Stomach (tissue), 8 donors: ENCODE measurements at regions not wholly inside any gene's neighbourhood (a gene's known extent, or its start where the extent isn't known, plus 50 kb on each side); places are given as distances from the start of the nearest gene placed in this dataset.
A peak's percentile ranks its signal among the peaks of the same experiment; 100 is the strongest.

Experiments used
- DNase-seq, 2 donors: peaks; one replicate each; pipeline versions ENCODE4 v3.0.0 to v3.0.0-alpha.2; 2013 to 2019
- H3K27ac ChIP-seq, 5 donors: fragments of 200-600 bp in 4 of 5; sonication (generic) in 4 of 5; one replicate each; pipeline ENCODE4 v1.5.1; 2013 to 2019; ENCODE audit warnings: mild to moderate bottlenecking in 1 of 5, moderate library complexity in 1 of 5
- H3K27me3 ChIP-seq, 3 donors: fragments of 200-600 bp; sonication (generic); one replicate each; pipeline ENCODE4 v1.5.1; 2017 to 2019; ENCODE audit warnings: mixed run types in 1 of 3
- H3K36me3 ChIP-seq, 4 donors: fragments of 200-600 bp; sonication (generic); 1 replicate in 3 of 4; 2 replicates in 1 of 4; pipeline ENCODE4 v1.5.1; 2016 to 2019
- H3K4me1 ChIP-seq, 4 donors: fragments of 200-600 bp; sonication (generic); one replicate each; pipeline ENCODE4 v1.5.1; 2016 to 2019
- H3K4me3 ChIP-seq, 4 donors: fragments of 200-600 bp; sonication (generic) in 3 of 4; one replicate each; pipeline ENCODE4 v1.5.1; 2016 to 2019; ENCODE audit warnings: mild to moderate bottlenecking in 1 of 4
- H3K9me3 ChIP-seq, 4 donors: fragments of 200-600 bp; sonication (generic); one replicate each; pipeline ENCODE4 v1.5.1; 2016 to 2019
- EP300 ChIP-seq: sonication (generic); formaldehyde crosslinking; IDR thresholded peaks from one replicate; pipeline ENCODE4 v1.6.1; 2017; ENCODE audit warnings: antibody characterized with exemption
- POLR2A ChIP-seq, 4 donors: fragments of 450-650 bp; IDR thresholded peaks; one replicate each; pipeline ENCODE4 v1.6.1; 2016; ENCODE audit warnings: antibody characterized with exemption in 4 of 4, control low read depth in 2 of 4, mild to moderate bottlenecking in 1 of 4, moderate library complexity in 1 of 4
- POLR2AphosphoS5 ChIP-seq, 3 donors: sonication (generic); formaldehyde crosslinking; IDR thresholded peaks; one replicate each; pipeline ENCODE4 v1.6.1; 2016; ENCODE audit warnings: antibody characterized with exemption in 3 of 3
- WGBS, 5 donors: extraction: QIAGEN DNeasy Blood & Tissue Kit in 3 of 5; methylation state at CpG; one replicate each; pipeline versions ENCODE4 v1.1.5 to v1.1.7; 2013 to 2018; 5-methylcytosine and 5-hydroxymethylcytosine counted together
- intact Hi-C: fragments of 100-400 bp; cut with DNase I; formaldehyde crosslinking; loops from one replicate; pipeline ENCODE4 v1.15.1; 2023; ENCODE audit warnings: low total_unique reads
- TF ChIP-seq, protein P1 (sequence below), 7 experiments: fragments of 450-650 bp in 4 of 7; fragments of 200-600 bp in 3 of 7; sonication (generic) in 3 of 7; IDR thresholded peaks; one replicate each; pipeline ENCODE4 v1.5.1; 2016 to 2019; ENCODE audit warnings: antibody characterized with exemption in 7 of 7, control low read depth in 2 of 7, mild to moderate bottlenecking in 1 of 7
- donor health status: healthy with polysubstance abuse.
- donor health status: Bipolar disorder and iron deficiency.
- donor health status: healthy.

DNA sequence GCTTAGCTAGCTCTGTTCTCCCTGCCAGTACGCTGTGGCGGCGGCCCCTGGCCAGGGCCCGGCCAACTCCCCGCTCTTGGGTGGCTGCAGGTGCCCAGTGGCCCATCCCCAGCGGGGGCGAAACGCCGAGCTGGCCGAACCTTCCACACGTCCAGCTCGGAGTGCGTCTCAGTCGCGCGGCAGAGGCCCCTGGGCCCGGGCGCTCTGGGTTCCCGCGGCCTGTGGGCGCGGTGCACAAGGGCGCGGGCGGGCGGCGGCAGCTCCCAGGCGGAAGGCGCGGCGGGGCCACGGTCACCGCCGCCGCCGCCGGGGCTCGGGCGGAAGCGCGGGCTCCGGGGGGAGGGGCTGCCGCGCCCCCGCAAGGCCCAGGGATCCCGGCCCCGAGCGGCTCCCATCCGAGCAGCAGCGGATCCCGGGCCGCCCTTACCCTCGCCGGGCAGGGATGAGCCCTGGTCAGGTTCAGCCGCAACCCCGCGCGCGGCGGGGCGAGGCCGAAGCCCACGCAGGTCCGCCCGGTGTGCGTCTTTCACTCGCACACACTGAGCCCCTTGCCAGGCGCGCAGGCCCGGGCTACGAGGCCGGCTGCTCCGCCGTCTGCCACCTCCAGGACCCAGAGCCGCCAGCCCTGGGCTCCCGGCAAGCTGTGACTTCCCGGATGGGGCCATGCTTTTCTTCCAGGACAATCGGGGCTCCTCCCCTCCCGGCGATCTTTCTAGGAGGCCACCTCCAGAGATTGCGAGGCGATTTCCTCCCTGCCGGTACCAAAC is 54.2 kb downstream of the CCDC54 start:
- WGBS, 5 donors: 0 to 1% (median 0%) methylated on average over 10 to 82 of the region's 83 CpGs
- Histone ChIP-seq H3K27me3 (no peaks in the 10 kb centered on the region), H3K36me3 (no peaks in the 10 kb centered on the region), H3K27ac (peak overlapping the region; percentile 93 to 96 (median 93)), H3K9me3 (no peaks in the 10 kb centered on the region), H3K4me3 (peak overlapping the region; percentile 62 to 82 (median 74)), H3K4me1 (peaks cover 4 to 27% (median 25%) of the 10 kb centered on the region in 4 donors)
- TF ChIP-seq, protein P1, sequence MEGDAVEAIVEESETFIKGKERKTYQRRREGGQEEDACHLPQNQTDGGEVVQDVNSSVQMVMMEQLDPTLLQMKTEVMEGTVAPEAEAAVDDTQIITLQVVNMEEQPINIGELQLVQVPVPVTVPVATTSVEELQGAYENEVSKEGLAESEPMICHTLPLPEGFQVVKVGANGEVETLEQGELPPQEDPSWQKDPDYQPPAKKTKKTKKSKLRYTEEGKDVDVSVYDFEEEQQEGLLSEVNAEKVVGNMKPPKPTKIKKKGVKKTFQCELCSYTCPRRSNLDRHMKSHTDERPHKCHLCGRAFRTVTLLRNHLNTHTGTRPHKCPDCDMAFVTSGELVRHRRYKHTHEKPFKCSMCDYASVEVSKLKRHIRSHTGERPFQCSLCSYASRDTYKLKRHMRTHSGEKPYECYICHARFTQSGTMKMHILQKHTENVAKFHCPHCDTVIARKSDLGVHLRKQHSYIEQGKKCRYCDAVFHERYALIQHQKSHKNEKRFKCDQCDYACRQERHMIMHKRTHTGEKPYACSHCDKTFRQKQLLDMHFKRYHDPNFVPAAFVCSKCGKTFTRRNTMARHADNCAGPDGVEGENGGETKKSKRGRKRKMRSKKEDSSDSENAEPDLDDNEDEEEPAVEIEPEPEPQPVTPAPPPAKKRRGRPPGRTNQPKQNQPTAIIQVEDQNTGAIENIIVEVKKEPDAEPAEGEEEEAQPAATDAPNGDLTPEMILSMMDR (IDR thresholded peaks at IDR 0.05): no peak
- TF ChIP-seq EP300 (no peak), POLR2AphosphoS5 (IDR thresholded peaks at IDR 0.05) (peak in 2 of 3 donors; percentile 53 to 63), POLR2A (IDR thresholded peaks at IDR 0.05) (peak in 1 of 4 donors; percentile 24)
- intact Hi-C loops: no loop called here
- DNase-seq: peak; percentile 61 to 84

DNA sequence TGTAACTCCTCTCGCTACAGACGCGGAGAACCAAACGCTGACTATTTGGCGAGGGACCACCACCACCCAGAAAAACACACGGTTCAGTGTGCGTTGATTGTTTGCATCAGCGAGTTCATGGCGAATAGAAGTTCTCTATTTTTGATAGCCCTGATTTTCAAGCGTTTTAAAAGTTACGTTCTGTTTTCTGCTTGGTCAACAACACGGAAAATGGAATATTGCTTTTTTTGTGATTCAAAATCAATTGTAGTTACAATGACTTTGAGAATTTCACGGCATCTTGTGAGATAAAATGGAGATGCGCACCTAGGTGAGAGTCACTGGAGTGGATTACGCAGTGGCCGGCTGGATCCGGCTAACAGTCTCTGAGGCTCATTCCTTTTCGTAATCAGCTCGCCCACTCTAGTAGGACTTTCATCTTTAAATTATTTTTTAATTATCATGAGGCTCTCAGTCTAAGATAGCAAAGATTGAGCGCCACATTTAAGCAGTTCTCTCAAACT is 54.8 kb downstream of the CCDC54 start:
- H3K4me1 ChIP-seq: peaks cover 4 to 27% (median 25%) of the 10 kb centered on the region in 4 donors
- 3 to 6% (median 5%) methylated on average over 20 of the region's 20 CpGs for WGBS, 5 donors
- peak overlapping the region; percentile 93 to 96 (median 93) for H3K27ac ChIP-seq
- H3K4me3 ChIP-seq: peak overlapping the region; percentile 62 to 82 (median 74)
- H3K36me3 ChIP-seq: no peaks in the 10 kb centered on the region
- H3K27me3 ChIP-seq: no peaks in the 10 kb centered on the region
- DNase-seq: peak in 1 of 2 donors; percentile 54
- no peak for TF ChIP-seq POLR2A (IDR thresholded peaks at IDR 0.05)
- TF ChIP-seq, protein P1 (IDR thresholded peaks at IDR 0.05): no peak
- intact Hi-C loops: no loop called here
- H3K9me3 ChIP-seq: no peaks in the 10 kb centered on the region

DNA sequence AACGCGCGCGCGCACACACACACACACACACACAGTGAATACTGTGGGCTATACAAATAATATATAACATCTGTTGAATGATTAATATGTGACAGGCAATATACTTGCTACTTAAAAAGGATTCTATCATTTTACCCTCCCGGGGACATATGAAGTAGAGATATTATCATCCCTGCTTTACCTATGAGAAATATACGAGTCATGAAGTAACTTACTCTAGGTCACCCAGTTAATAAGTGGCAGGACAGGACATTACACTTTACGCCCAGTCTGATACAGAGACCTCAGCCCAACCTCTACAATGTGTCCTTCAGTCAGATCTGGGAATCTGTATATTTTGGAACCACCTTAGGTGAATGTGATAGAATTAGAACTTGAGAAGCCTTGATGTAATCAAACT is 55.4 kb downstream of the CCDC54 start:
- peak in 1 of 2 donors; percentile 23 for DNase-seq
- peak overlapping the region in 3 of 5 donors; percentile 93 to 95 (median 93) for H3K27ac ChIP-seq
- 35 to 66% (median 43%) methylated on average over 8 of the region's 8 CpGs for WGBS, 5 donors
- no peaks in the 10 kb centered on the region for H3K27me3 ChIP-seq
- intact Hi-C loops: no loop called here
- no peaks in the 10 kb centered on the region for H3K9me3 ChIP-seq
- TF ChIP-seq, protein P1 (IDR thresholded peaks at IDR 0.05): no peak
- TF ChIP-seq POLR2AphosphoS5 (IDR thresholded peaks at IDR 0.05) (no peak), POLR2A (IDR thresholded peaks at IDR 0.05) (no peak), EP300 (no peak)
- H3K4me3 ChIP-seq: peak overlapping the region in 3 of 4 donors; percentile 74 to 82 (median 75)
- no peaks in the 10 kb centered on the region for H3K36me3 ChIP-seq
- peaks cover 4 to 27% (median 25%) of the 10 kb centered on the region in 4 donors for H3K4me1 ChIP-seq

DNA sequence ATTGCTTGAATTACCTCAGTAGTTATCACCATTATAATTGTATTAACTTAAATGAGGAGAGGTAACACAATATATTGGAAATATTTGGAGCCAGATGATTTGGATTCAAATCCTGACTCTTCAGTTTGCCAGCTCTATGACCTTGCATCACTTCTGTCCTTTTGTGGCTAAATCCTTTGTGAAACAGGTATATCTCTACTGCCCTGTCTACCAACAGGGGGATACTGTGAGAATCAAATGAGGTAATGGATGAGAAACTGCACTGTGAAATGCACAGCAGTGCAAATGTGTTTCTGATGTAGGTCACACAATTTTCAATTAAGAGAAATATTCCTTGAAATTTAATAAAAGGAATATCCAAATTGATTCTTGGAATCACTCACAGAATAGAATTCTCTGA is 58.8 kb downstream of the CCDC54 start:
- H3K4me3 ChIP-seq: no peak overlapping the region
- DNase-seq: no peak
- peaks cover 0 to 12% (median 10%) of the 10 kb centered on the region in 4 donors for H3K4me1 ChIP-seq
- H3K36me3 ChIP-seq: no peaks in the 10 kb centered on the region
- no peaks in the 10 kb centered on the region for H3K9me3 ChIP-seq
- no peaks in the 10 kb centered on the region for H3K27me3 ChIP-seq
- no peak for TF ChIP-seq POLR2AphosphoS5 (IDR thresholded peaks at IDR 0.05)
- no peak for TF ChIP-seq POLR2A (IDR thresholded peaks at IDR 0.05)
- TF ChIP-seq EP300: no peak
- TF ChIP-seq, protein P1 (IDR thresholded peaks at IDR 0.05): no peak
- no peak overlapping the region for H3K27ac ChIP-seq
- intact Hi-C loops: no loop called here
